ENCODE measurements at regions not wholly inside any gene's neighbourhood (a gene's known extent, or its start where the extent isn't known, plus 50 kb on each side); places are given as distances from the start of the nearest gene placed in this dataset.

GRCh38 chr18:41644466-41644865, 310.6 kb upstream of the PIK3C3 start:
- CTCF ChIA-PET: no interaction called here
- H3K4me1 Mint-ChIP-seq (ENCODE audit: low read depth, unreplicated experiment): no peaks in the 10 kb centered on the region
- POLR2A ChIA-PET: no interaction called here
- peaks cover 2% of the 10 kb centered on the region for H3K27me3 Mint-ChIP-seq (ENCODE audit: insufficient read depth, unreplicated experiment)
- Histone ChIP-seq H3K4me3 (ENCODE audit: low read depth, low read length) (no peak overlapping the region), H3K36me3 (ENCODE audit: control insufficient read depth, insufficient read depth, low read length) (no peaks in the 10 kb centered on the region), H3K4me1 (no peaks in the 10 kb centered on the region), H3K27me3 (replicated peaks; ENCODE audit: control insufficient read depth, insufficient read depth, low read length) (no peaks in the 10 kb centered on the region), H3K9me3 (no peaks in the 10 kb centered on the region)
- no peak overlapping the region for H3K27ac Mint-ChIP-seq (ENCODE audit: unreplicated experiment)
- intact Hi-C loops (cut with micrococcal nuclease; ENCODE audit: unreplicated experiment): no loop called here
- H3K36me3 Mint-ChIP-seq (ENCODE audit: insufficient read depth, unreplicated experiment): no peaks in the 10 kb centered on the region
- H3K9me3 Mint-ChIP-seq (ENCODE audit: unreplicated experiment): no peaks in the 10 kb centered on the region
- no TSS peak for BruUV-seq (replicated peaks)
- no peak overlapping the region for H3K4me3 Mint-ChIP-seq (ENCODE audit: unreplicated experiment)
- DNase-seq: no peak
- no peak for TF ChIP-seq CTCF (IDR thresholded peaks at IDR 0.05; ENCODE audit: insufficient read depth in 1 of 2, low read depth in 1 of 2, low read length in 1 of 2, severe bottlenecking in 1 of 2, unreplicated experiment in 1 of 2)

- H3K4me3 Mint-ChIP-seq (ENCODE audit: unreplicated experiment): no peak overlapping the region
- no peaks in the 10 kb centered on the region for H3K27me3 ChIP-seq (replicated peaks; ENCODE audit: control insufficient read depth, insufficient read depth, low read length)
- intact Hi-C loops (cut with micrococcal nuclease; ENCODE audit: unreplicated experiment): no loop called here
- H3K9me3 ChIP-seq: no peaks in the 10 kb centered on the region
- no peaks in the 10 kb centered on the region for H3K4me1 ChIP-seq
- no peaks in the 10 kb centered on the region for H3K36me3 ChIP-seq (ENCODE audit: control insufficient read depth, insufficient read depth, low read length)
- BruUV-seq (replicated peaks): no TSS peak
- DNase-seq: no peak
- TF ChIP-seq CTCF (IDR thresholded peaks at IDR 0.05; ENCODE audit: insufficient read depth in 1 of 2, low read depth in 1 of 2, low read length in 1 of 2, severe bottlenecking in 1 of 2, unreplicated experiment in 1 of 2): no peak
- H3K4me1 Mint-ChIP-seq (ENCODE audit: low read depth, unreplicated experiment): no peaks in the 10 kb centered on the region
- POLR2A ChIA-PET: no interaction called here
- H3K9me3 Mint-ChIP-seq (ENCODE audit: unreplicated experiment): no peaks in the 10 kb centered on the region
- CTCF ChIA-PET: no interaction called here
- H3K4me3 ChIP-seq (ENCODE audit: low read depth, low read length): no peak overlapping the region
- no peak overlapping the region for H3K27ac Mint-ChIP-seq (ENCODE audit: unreplicated experiment)
- H3K27me3 Mint-ChIP-seq (ENCODE audit: insufficient read depth, unreplicated experiment): peaks cover 2% of the 10 kb centered on the region
- no peaks in the 10 kb centered on the region for H3K36me3 Mint-ChIP-seq (ENCODE audit: insufficient read depth, unreplicated experiment)
These were observed 311.6 kb upstream of the PIK3C3 start for GRCh38 chr18:41643427-41643826.

DNA sequence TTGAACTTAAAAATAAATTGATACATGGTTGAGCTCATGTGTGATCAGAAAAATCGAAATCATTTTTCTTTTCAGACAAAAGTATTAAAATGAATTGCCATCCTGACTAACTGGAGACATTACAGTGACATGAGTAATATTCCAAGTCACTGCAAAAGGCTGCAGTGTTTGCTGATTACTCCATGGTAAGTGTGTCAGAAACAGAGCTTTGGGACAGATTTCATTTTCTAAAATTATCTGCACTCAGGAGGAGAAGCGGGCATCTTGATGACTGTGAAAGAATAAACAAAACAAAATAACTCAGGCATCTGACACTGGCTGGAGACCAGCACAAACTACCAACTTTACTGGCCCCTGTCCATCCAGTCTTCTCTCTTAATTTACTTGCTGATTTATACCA, 312.3 kb upstream of the PIK3C3 start:
- DNase-seq: no peak
- BruUV-seq (replicated peaks): no TSS peak
- Histone ChIP-seq H3K9me3 (no peaks in the 10 kb centered on the region), H3K4me1 (no peaks in the 10 kb centered on the region), H3K36me3 (ENCODE audit: control insufficient read depth, insufficient read depth, low read length) (no peaks in the 10 kb centered on the region), H3K27me3 (replicated peaks; ENCODE audit: control insufficient read depth, insufficient read depth, low read length) (no peaks in the 10 kb centered on the region), H3K4me3 (ENCODE audit: low read depth, low read length) (no peak overlapping the region)
- ChIA-PET POLR2A (no interaction called here), CTCF (no interaction called here)
- TF ChIP-seq CTCF (IDR thresholded peaks at IDR 0.05; ENCODE audit: insufficient read depth in 1 of 2, low read depth in 1 of 2, low read length in 1 of 2, severe bottlenecking in 1 of 2, unreplicated experiment in 1 of 2): no peak
- no peaks in the 10 kb centered on the region for H3K36me3 Mint-ChIP-seq (ENCODE audit: insufficient read depth, unreplicated experiment)
- no peaks in the 10 kb centered on the region for H3K4me1 Mint-ChIP-seq (ENCODE audit: low read depth, unreplicated experiment)
- peaks cover 2% of the 10 kb centered on the region for H3K27me3 Mint-ChIP-seq (ENCODE audit: insufficient read depth, unreplicated experiment)
- H3K9me3 Mint-ChIP-seq (ENCODE audit: unreplicated experiment): no peaks in the 10 kb centered on the region
- no peak overlapping the region for H3K4me3 Mint-ChIP-seq (ENCODE audit: unreplicated experiment)
- intact Hi-C loops (cut with micrococcal nuclease; ENCODE audit: unreplicated experiment): no loop called here
- H3K27ac Mint-ChIP-seq (ENCODE audit: unreplicated experiment): no peak overlapping the region

All from Caco-2 (cell line).